ENCODE measurements at regions not wholly inside any gene's neighbourhood (a gene's known extent, or its start where the extent isn't known, plus 50 kb on each side); places are given as distances from the start of the nearest gene placed in this dataset.
"Not testable (repeated sequence)": the region's sequence is repeated elsewhere in the genome, so short reads cannot be mapped to it uniquely, and the experiment has no call there.

GRCh38 chr13:90321281-90321931 lies 1026.1 kb upstream of the MIR17HG start:
- 98% methylated on average over 4 of the region's 9 CpGs for WGBS (ENCODE audit: insufficient coverage)
- H3K4me1 ChIP-seq (ENCODE audit: control extremely low read depth in 1 of 4, control insufficient read depth in 4 of 4, insufficient read depth in 4 of 4, low read length in 3 of 4), result no peaks in the 10 kb centered on the region

GRCh38 chr13:90329641-90330040 lies 1017.8 kb upstream of the MIR17HG start:
- Histone ChIP-seq H3K27me3 (replicated peaks in 2 of 5; ENCODE audit: control insufficient read depth in 4 of 5, insufficient read depth in 5 of 5, low read length in 4 of 5) (no peaks in the 10 kb centered on the region), H3K4me3 (ENCODE audit: control insufficient read depth in 1 of 7, extremely low read depth in 1 of 7, insufficient read depth in 4 of 7, low read depth in 2 of 7, low read length in 6 of 7) (no peak overlapping the region), H3K4me1 (ENCODE audit: control extremely low read depth in 1 of 4, control insufficient read depth in 4 of 4, insufficient read depth in 4 of 4, low read length in 3 of 4) (no peaks in the 10 kb centered on the region), H3K27ac (ENCODE audit: insufficient read depth in 1 of 2, low read depth in 1 of 2, low read length in 2 of 2, poor library complexity in 1 of 2, severe bottlenecking in 2 of 2) (no peak overlapping the region), H3K9me3 (ENCODE audit: control extremely low read depth in 1 of 5, control insufficient read depth in 4 of 5, insufficient read depth in 2 of 5, low read depth in 1 of 5, low read length in 4 of 5) (no peaks in the 10 kb centered on the region), H3K36me3 (ENCODE audit: control insufficient read depth in 4 of 4, insufficient read depth in 4 of 4, low read length in 3 of 4) (no peaks in the 10 kb centered on the region)
- POLR2A ChIA-PET, result no interaction called here
- CTCF ChIA-PET, result no interaction called here
- no CpG with 5 or more reads among the region's 1 CpG for WGBS (ENCODE audit: insufficient coverage)
- no peak for DNase-seq

More at GRCh38 chr13:90321281-90321931, 1026.1 kb upstream of the MIR17HG start:
- Histone ChIP-seq H3K4me3 (ENCODE audit: control insufficient read depth in 1 of 7, extremely low read depth in 1 of 7, insufficient read depth in 4 of 7, low read depth in 2 of 7, low read length in 6 of 7) (no peak overlapping the region), H3K36me3 (ENCODE audit: control insufficient read depth in 4 of 4, insufficient read depth in 4 of 4, low read length in 3 of 4) (no peaks in the 10 kb centered on the region), H3K27ac (ENCODE audit: insufficient read depth in 1 of 2, low read depth in 1 of 2, low read length in 2 of 2, poor library complexity in 1 of 2, severe bottlenecking in 2 of 2) (no peak overlapping the region), H3K27me3 (replicated peaks in 2 of 5; ENCODE audit: control insufficient read depth in 4 of 5, insufficient read depth in 5 of 5, low read length in 4 of 5) (no peaks in the 10 kb centered on the region), H3K9me3 (ENCODE audit: control extremely low read depth in 1 of 5, control insufficient read depth in 4 of 5, insufficient read depth in 2 of 5, low read depth in 1 of 5, low read length in 4 of 5) (no peaks in the 10 kb centered on the region)
- DNase-seq, result no peak
- POLR2A ChIA-PET, result no interaction called here
- CTCF ChIA-PET, result no interaction called here

- no CpG with 5 or more reads among the region's 1 CpG for WGBS (ENCODE audit: insufficient coverage)
Measured at GRCh38 chr13:90331974-90332373, 1015.5 kb upstream of the MIR17HG start.

GRCh38 chr13:90336507-90336906 lies 1011.0 kb upstream of the MIR17HG start:
- WGBS (ENCODE audit: insufficient coverage), result 100% methylated on average over 2 of the region's 4 CpGs
- H3K27ac ChIP-seq (ENCODE audit: insufficient read depth in 1 of 2, low read depth in 1 of 2, low read length in 2 of 2, poor library complexity in 1 of 2, severe bottlenecking in 2 of 2), result no peak overlapping the region
- no peaks in the 10 kb centered on the region for H3K4me1 ChIP-seq (ENCODE audit: control extremely low read depth in 1 of 4, control insufficient read depth in 4 of 4, insufficient read depth in 4 of 4, low read length in 3 of 4)
- H3K36me3 ChIP-seq (ENCODE audit: control insufficient read depth in 4 of 4, insufficient read depth in 4 of 4, low read length in 3 of 4), result no peaks in the 10 kb centered on the region
- no peak for DNase-seq
- no peaks in the 10 kb centered on the region for H3K27me3 ChIP-seq (replicated peaks in 2 of 5; ENCODE audit: control insufficient read depth in 4 of 5, insufficient read depth in 5 of 5, low read length in 4 of 5)
- POLR2A ChIA-PET, result no interaction called here
- H3K9me3 ChIP-seq (ENCODE audit: control extremely low read depth in 1 of 5, control insufficient read depth in 4 of 5, insufficient read depth in 2 of 5, low read depth in 1 of 5, low read length in 4 of 5), result no peaks in the 10 kb centered on the region
- H3K4me3 ChIP-seq (ENCODE audit: control insufficient read depth in 1 of 7, extremely low read depth in 1 of 7, insufficient read depth in 4 of 7, low read depth in 2 of 7, low read length in 6 of 7), result no peak overlapping the region
- CTCF ChIA-PET, result no interaction called here

More at GRCh38 chr13:90331974-90332373, 1015.5 kb upstream of the MIR17HG start:
- H3K9me3 ChIP-seq (ENCODE audit: control extremely low read depth in 1 of 5, control insufficient read depth in 4 of 5, insufficient read depth in 2 of 5, low read depth in 1 of 5, low read length in 4 of 5), result no peaks in the 10 kb centered on the region
- H3K36me3 ChIP-seq (ENCODE audit: control insufficient read depth in 4 of 4, insufficient read depth in 4 of 4, low read length in 3 of 4), result no peaks in the 10 kb centered on the region
- POLR2A ChIA-PET, result no interaction called here
- H3K27me3 ChIP-seq (replicated peaks in 2 of 5; ENCODE audit: control insufficient read depth in 4 of 5, insufficient read depth in 5 of 5, low read length in 4 of 5), result no peaks in the 10 kb centered on the region
- H3K27ac ChIP-seq (ENCODE audit: insufficient read depth in 1 of 2, low read depth in 1 of 2, low read length in 2 of 2, poor library complexity in 1 of 2, severe bottlenecking in 2 of 2), result no peak overlapping the region
- H3K4me1 ChIP-seq (ENCODE audit: control extremely low read depth in 1 of 4, control insufficient read depth in 4 of 4, insufficient read depth in 4 of 4, low read length in 3 of 4), result no peaks in the 10 kb centered on the region
- CTCF ChIA-PET, result no interaction called here
- no peak overlapping the region for H3K4me3 ChIP-seq (ENCODE audit: control insufficient read depth in 1 of 7, extremely low read depth in 1 of 7, insufficient read depth in 4 of 7, low read depth in 2 of 7, low read length in 6 of 7)
- DNase-seq, result no peak

GRCh38 chr13:90341348-90341747 lies 1006.1 kb upstream of the MIR17HG start:
- POLR2A ChIA-PET, result not testable (repeated sequence)

GRCh38 chr13:90348477-90349136 lies 998.9 kb upstream of the MIR17HG start:
- WGBS (ENCODE audit: insufficient coverage), result 97% methylated on average over 27 of the region's 42 CpGs
- H3K9me3 ChIP-seq (ENCODE audit: control extremely low read depth in 1 of 5, control insufficient read depth in 4 of 5, insufficient read depth in 2 of 5, low read depth in 1 of 5, low read length in 4 of 5); CTCF ChIA-PET: not testable (repeated sequence)

More at GRCh38 chr13:90341348-90341747, 1006.1 kb upstream of the MIR17HG start:
- H3K27me3 ChIP-seq (replicated peaks in 2 of 5; ENCODE audit: control insufficient read depth in 4 of 5, insufficient read depth in 5 of 5, low read length in 4 of 5); H3K36me3 ChIP-seq (ENCODE audit: control insufficient read depth in 4 of 4, insufficient read depth in 4 of 4, low read length in 3 of 4); CTCF ChIA-PET; DNase-seq; H3K4me1 ChIP-seq (ENCODE audit: control extremely low read depth in 1 of 4, control insufficient read depth in 4 of 4, insufficient read depth in 4 of 4, low read length in 3 of 4); H3K4me3 ChIP-seq (ENCODE audit: control insufficient read depth in 1 of 7, extremely low read depth in 1 of 7, insufficient read depth in 4 of 7, low read depth in 2 of 7, low read length in 6 of 7); H3K9me3 ChIP-seq (ENCODE audit: control extremely low read depth in 1 of 5, control insufficient read depth in 4 of 5, insufficient read depth in 2 of 5, low read depth in 1 of 5, low read length in 4 of 5); H3K27ac ChIP-seq (ENCODE audit: insufficient read depth in 1 of 2, low read depth in 1 of 2, low read length in 2 of 2, poor library complexity in 1 of 2, severe bottlenecking in 2 of 2): not testable (repeated sequence)
- no CpG with 5 or more reads among the region's 1 CpG for WGBS (ENCODE audit: insufficient coverage)

GRCh38 chr13:90352763-90353162 lies 994.7 kb upstream of the MIR17HG start:
- no peak overlapping the region for H3K27ac ChIP-seq (ENCODE audit: insufficient read depth in 1 of 2, low read depth in 1 of 2, low read length in 2 of 2, poor library complexity in 1 of 2, severe bottlenecking in 2 of 2)
- DNase-seq, result no peak
- CTCF ChIA-PET, result no interaction called here
- H3K36me3 ChIP-seq (ENCODE audit: control insufficient read depth in 4 of 4, insufficient read depth in 4 of 4, low read length in 3 of 4), result no peaks in the 10 kb centered on the region
- no peak overlapping the region for H3K4me3 ChIP-seq (ENCODE audit: control insufficient read depth in 1 of 7, extremely low read depth in 1 of 7, insufficient read depth in 4 of 7, low read depth in 2 of 7, low read length in 6 of 7)
- POLR2A ChIA-PET, result no interaction called here
- whole genome bisulfite sequencing (ENCODE audit: insufficient coverage), result no CpG with 5 or more reads among the region's 1 CpG
- H3K9me3 ChIP-seq (ENCODE audit: control extremely low read depth in 1 of 5, control insufficient read depth in 4 of 5, insufficient read depth in 2 of 5, low read depth in 1 of 5, low read length in 4 of 5), result peaks cover 0 to 3% (median 0%) of the 10 kb centered on the region in 5 experiments
- no peaks in the 10 kb centered on the region for H3K4me1 ChIP-seq (ENCODE audit: control extremely low read depth in 1 of 4, control insufficient read depth in 4 of 4, insufficient read depth in 4 of 4, low read length in 3 of 4)
- H3K27me3 ChIP-seq (replicated peaks in 2 of 5; ENCODE audit: control insufficient read depth in 4 of 5, insufficient read depth in 5 of 5, low read length in 4 of 5), result no peaks in the 10 kb centered on the region

More at GRCh38 chr13:90348477-90349136, 998.9 kb upstream of the MIR17HG start:
- H3K4me3 ChIP-seq (ENCODE audit: control insufficient read depth in 1 of 7, extremely low read depth in 1 of 7, insufficient read depth in 4 of 7, low read depth in 2 of 7, low read length in 6 of 7); POLR2A ChIA-PET; DNase-seq; H3K4me1 ChIP-seq (ENCODE audit: control extremely low read depth in 1 of 4, control insufficient read depth in 4 of 4, insufficient read depth in 4 of 4, low read length in 3 of 4); H3K27ac ChIP-seq (ENCODE audit: insufficient read depth in 1 of 2, low read depth in 1 of 2, low read length in 2 of 2, poor library complexity in 1 of 2, severe bottlenecking in 2 of 2); H3K27me3 ChIP-seq (replicated peaks in 2 of 5; ENCODE audit: control insufficient read depth in 4 of 5, insufficient read depth in 5 of 5, low read length in 4 of 5); H3K36me3 ChIP-seq (ENCODE audit: control insufficient read depth in 4 of 4, insufficient read depth in 4 of 4, low read length in 3 of 4): not testable (repeated sequence)
